H9 (cell line): ENCODE measurements at regions not wholly inside any gene's neighbourhood (a gene's known extent, or its start where the extent isn't known, plus 50 kb on each side); places are given as distances from the start of the nearest gene placed in this dataset.

Experiments
- DNase-seq: peaks from one replicate; pipeline ENCODE4 v3.0.0-alpha.2; 2017
- H2AFZ ChIP-seq: one replicate; pipeline ENCODE4 v1.6.1; 2013; ENCODE audit warnings: mild to moderate bottlenecking, low read length, control low read depth, moderate library complexity
- H2AK5ac ChIP-seq: 2 replicates; pipeline ENCODE4 v1.6.1; 2013; ENCODE audit warnings: low read length, control low read depth, mixed read lengths; ENCODE audit not compliant: insufficient read length
- H2BK120ac ChIP-seq: one replicate; pipeline ENCODE4 v1.6.1; 2013; ENCODE audit warnings: low read depth, mild to moderate bottlenecking, low read length, control low read depth, inconsistent platforms; ENCODE audit not compliant: poor library complexity, severe bottlenecking
- H2BK12ac ChIP-seq: 2 replicates; pipeline ENCODE4 v1.6.1; 2013; ENCODE audit warnings: low read length, control low read depth, mixed read lengths, low read depth; ENCODE audit not compliant: insufficient read length
- H2BK15ac ChIP-seq: 2 replicates; pipeline ENCODE4 v1.6.1; 2013; ENCODE audit warnings: low read depth, low read length, control low read depth
- H2BK20ac ChIP-seq: one replicate; pipeline ENCODE4 v1.6.1; 2013; ENCODE audit warnings: low read depth, mild to moderate bottlenecking, low read length, control low read depth, inconsistent platforms; ENCODE audit not compliant: poor library complexity, severe bottlenecking
- H2BK5ac ChIP-seq: 2 replicates; pipeline ENCODE4 v1.6.1; 2013; ENCODE audit warnings: low read length, control low read depth, mixed read lengths; ENCODE audit not compliant: insufficient read length
- H3K14ac ChIP-seq: 2 replicates; pipeline ENCODE4 v1.6.1; 2013; ENCODE audit warnings: low read length, control low read depth; ENCODE audit not compliant: insufficient read depth
- H3K18ac ChIP-seq: 2 replicates; pipeline ENCODE4 v1.6.1; 2013; ENCODE audit warnings: low read depth, mild to moderate bottlenecking, mixed read lengths, low read length, control low read depth; ENCODE audit not compliant: insufficient read length
- H3K23ac ChIP-seq: 2 replicates; pipeline ENCODE4 v1.6.1; 2013; ENCODE audit warnings: low read length, control low read depth, mixed read lengths, low read depth; ENCODE audit not compliant: insufficient read length
- H3K23me2 ChIP-seq: 2 replicates; pipeline ENCODE4 v1.6.1; 2013; ENCODE audit warnings: low read depth, mild to moderate bottlenecking, mixed read lengths, low read length, control low read depth; ENCODE audit not compliant: insufficient read length, poor library complexity, severe bottlenecking
- H3K27ac ChIP-seq: 2 replicates; pipeline ENCODE4 v1.5.1; 2013; ENCODE audit warnings: low read length, control low read depth, mixed read lengths, low read depth; ENCODE audit not compliant: insufficient read length
- H3K27me3 ChIP-seq: 2 replicates; pipeline ENCODE4 v1.6.1; 2013; ENCODE audit warnings: low read length, control low read depth, inconsistent platforms; ENCODE audit not compliant: insufficient read depth
- H3K4ac ChIP-seq: 2 replicates; pipeline ENCODE4 v1.6.1; 2013; ENCODE audit warnings: low read depth, mild to moderate bottlenecking, control low read depth, inconsistent platforms, low read length, moderate library complexity
- H3K4me1 ChIP-seq: 2 replicates; pipeline ENCODE4 v1.6.1; 2013; ENCODE audit warnings: low read length, control low read depth, inconsistent platforms; ENCODE audit not compliant: insufficient read depth
- H3K4me2 ChIP-seq: 2 replicates; pipeline ENCODE4 v1.6.1; 2013; ENCODE audit warnings: low read length, control low read depth, mixed read lengths; ENCODE audit not compliant: insufficient read length, insufficient read depth
- H3K56ac ChIP-seq: 2 replicates; pipeline ENCODE4 v1.6.1; 2013; ENCODE audit warnings: low read depth, mild to moderate bottlenecking, mixed read lengths, low read length, control low read depth; ENCODE audit not compliant: insufficient read length
- H3K79me1 ChIP-seq: 2 replicates; pipeline ENCODE4 v1.6.1; 2013; ENCODE audit warnings: low read depth, mild to moderate bottlenecking, moderate library complexity, low read length, control low read depth, inconsistent platforms; ENCODE audit not compliant: insufficient read depth, poor library complexity, severe bottlenecking
- H3K79me2 ChIP-seq: 2 replicates; pipeline ENCODE4 v1.6.1; 2013; ENCODE audit warnings: low read length, control low read depth, inconsistent platforms; ENCODE audit not compliant: insufficient read depth
- H3K9ac ChIP-seq: 2 replicates; pipeline ENCODE4 v1.6.1; 2013; ENCODE audit warnings: low read length, control low read depth, mixed read lengths; ENCODE audit not compliant: insufficient read length; ENCODE audit errors: extremely low read depth
- H3K9me3 ChIP-seq: one replicate; pipeline ENCODE4 v1.6.1; 2013; ENCODE audit warnings: low read depth, low read length, inconsistent platforms; ENCODE audit not compliant: control insufficient read depth
- H3T11ph ChIP-seq: one replicate; pipeline ENCODE4 v1.6.1; 2013; ENCODE audit warnings: mild to moderate bottlenecking, low read length, control low read depth, inconsistent platforms
- H4K20me1 ChIP-seq: one replicate; pipeline ENCODE4 v1.6.1; 2013; ENCODE audit not compliant: control insufficient read depth, insufficient read length, insufficient read depth
- H4K5ac ChIP-seq: 2 replicates; pipeline ENCODE4 v1.6.1; 2013; ENCODE audit warnings: low read depth, mild to moderate bottlenecking, mixed read lengths, low read length, control low read depth; ENCODE audit not compliant: insufficient read length
- H4K8ac ChIP-seq: replicated peaks from 2 replicates; pipeline ENCODE4 v1.6.1; 2013; ENCODE audit warnings: low read length, control low read depth, mixed read lengths, low read depth; ENCODE audit not compliant: insufficient read length
- H4K91ac ChIP-seq: 2 replicates; pipeline ENCODE4 v1.6.1; 2013; ENCODE audit warnings: low read depth, mild to moderate bottlenecking, moderate library complexity, mixed read lengths, low read length, control low read depth; ENCODE audit not compliant: insufficient read length
- H3K27ac Mint-ChIP-seq, 3 experiments: 2 replicates in 2 of 3; 3 replicates in 1 of 3; pipeline ENCODE4 v1.8.0; 2020 to 2021; ENCODE audit warnings: mixed read lengths in 3 of 3, mild to moderate bottlenecking in 1 of 3, moderate library complexity in 1 of 3
- H3K27me3 Mint-ChIP-seq: 2 replicates; pipeline ENCODE4 v1.8.0; 2021; ENCODE audit warnings: low read depth, mild to moderate bottlenecking, moderate library complexity, mixed read lengths
- H3K36me3 Mint-ChIP-seq, 3 experiments: 2 replicates in 2 of 3; 3 replicates in 1 of 3; pipeline ENCODE4 v1.8.0; 2020 to 2021; ENCODE audit warnings: low read depth in 3 of 3, mixed read lengths in 3 of 3; ENCODE audit not compliant: insufficient read depth in 1 of 3
- H3K4me1 Mint-ChIP-seq, 2 experiments: 2 replicates each; pipeline ENCODE4 v1.8.0; 2020; ENCODE audit warnings: mixed read lengths in 2 of 2
- H3K4me3 Mint-ChIP-seq, 2 experiments: 2 replicates in 1 of 2; 3 replicates in 1 of 2; pipeline ENCODE4 v1.8.0; 2020 to 2021; ENCODE audit warnings: mild to moderate bottlenecking in 2 of 2, mixed read lengths in 2 of 2, moderate library complexity in 1 of 2
- H3K9me3 Mint-ChIP-seq, 2 experiments: 2 replicates in 1 of 2; 3 replicates in 1 of 2; pipeline ENCODE4 v1.8.0; 2020; ENCODE audit warnings: mild to moderate bottlenecking in 2 of 2, mixed read lengths in 2 of 2, moderate library complexity in 1 of 2
- CTCF ChIP-seq: fragments of 200-600 bp; sonication (generic); conservative IDR thresholded peaks from 3 replicates; pipeline ENCODE4 v1.8.0; 2021; ENCODE audit warnings: antibody characterized with exemption, mild to moderate bottlenecking
- WGBS: extraction: QIAGEN DNeasy Blood & Tissue Kit; methylation state at CpG from one replicate; pipeline ENCODE4 v1.1.7; 2013; ENCODE audit warnings: missing lambda C conversion rate, low lambda C conversion rate, mixed read lengths; ENCODE audit not compliant: insufficient read length; ENCODE audit errors: extremely low coverage; 5-methylcytosine and 5-hydroxymethylcytosine counted together

- H3K27me3 ChIP-seq: no peaks in the 10 kb centered on the region; the same call in 1 of the 2 replicates
- no peak overlapping the region for H3K4ac ChIP-seq
- no peak overlapping the region for H2BK15ac ChIP-seq
- H4K8ac ChIP-seq: no peak overlapping the region
- H3K36me3 Mint-ChIP-seq: no peaks in the 10 kb centered on the region
- no peak overlapping the region for H2BK20ac ChIP-seq
- no peak overlapping the region for H2BK120ac ChIP-seq
- no peak overlapping the region for H3K9ac ChIP-seq
- no peaks in the 10 kb centered on the region for H3K79me2 ChIP-seq
- DNase-seq: no peak
- no peak overlapping the region for H3K23ac ChIP-seq
- no peak overlapping the region for H3T11ph ChIP-seq
- no peak for TF ChIP-seq CTCF
- H4K91ac ChIP-seq: no peak overlapping the region
- H3K56ac ChIP-seq: no peak overlapping the region
- H3K4me1 ChIP-seq: no peaks in the 10 kb centered on the region
- no peaks in the 10 kb centered on the region for H3K79me1 ChIP-seq
- no peaks in the 10 kb centered on the region for H3K9me3 ChIP-seq
- no peaks in the 10 kb centered on the region for H4K20me1 ChIP-seq
- H2BK5ac ChIP-seq: no peak overlapping the region
- H3K27me3 Mint-ChIP-seq: peaks cover 2% of the 10 kb centered on the region
- no peak overlapping the region for H3K14ac ChIP-seq
- peaks cover 5 to 10% of the 10 kb centered on the region in 2 experiments; a peak in 2 of 4 replicates for H3K4me1 Mint-ChIP-seq
- no peak overlapping the region for H2AFZ ChIP-seq
- no peak overlapping the region for H3K4me2 ChIP-seq
- H3K18ac ChIP-seq: no peak overlapping the region
- no peaks in the 10 kb centered on the region for H3K9me3 Mint-ChIP-seq
- no peak overlapping the region for H3K27ac Mint-ChIP-seq
- no peak overlapping the region for H3K27ac ChIP-seq
- H3K23me2 ChIP-seq: no peaks in the 10 kb centered on the region
- H3K4me3 Mint-ChIP-seq: no peak overlapping the region
- no peak overlapping the region for H4K5ac ChIP-seq
- no CpG with 5 or more reads among the region's 2 CpGs for WGBS
- no peak overlapping the region for H2AK5ac ChIP-seq
- no peak overlapping the region for H2BK12ac ChIP-seq
These were observed 302.0 kb downstream of the ETS1 start for GRCh38 chr11:128285321-128285720.
